Neural cell (in vitro differentiated cells): ENCODE measurements at regions not wholly inside any gene's neighbourhood (a gene's known extent, or its start where the extent isn't known, plus 50 kb on each side); places are given as distances from the start of the nearest gene placed in this dataset.
A peak's percentile ranks its signal among the peaks of the same experiment; 100 is the strongest.

Source experiments
- REST ChIP-seq: IDR thresholded peaks from 2 replicates; pipeline ENCODE4 v1.6.1; 2012; ENCODE audit warnings: borderline replicate concordance
- TF ChIP-seq, protein P1 (sequence below): fragments of 450-650 bp; IDR thresholded peaks from 2 replicates; pipeline ENCODE4 v1.5.1; 2014; ENCODE audit warnings: antibody characterized with exemption, mild to moderate bottlenecking, moderate library complexity; ENCODE audit not compliant: poor library complexity, severe bottlenecking

DNA sequence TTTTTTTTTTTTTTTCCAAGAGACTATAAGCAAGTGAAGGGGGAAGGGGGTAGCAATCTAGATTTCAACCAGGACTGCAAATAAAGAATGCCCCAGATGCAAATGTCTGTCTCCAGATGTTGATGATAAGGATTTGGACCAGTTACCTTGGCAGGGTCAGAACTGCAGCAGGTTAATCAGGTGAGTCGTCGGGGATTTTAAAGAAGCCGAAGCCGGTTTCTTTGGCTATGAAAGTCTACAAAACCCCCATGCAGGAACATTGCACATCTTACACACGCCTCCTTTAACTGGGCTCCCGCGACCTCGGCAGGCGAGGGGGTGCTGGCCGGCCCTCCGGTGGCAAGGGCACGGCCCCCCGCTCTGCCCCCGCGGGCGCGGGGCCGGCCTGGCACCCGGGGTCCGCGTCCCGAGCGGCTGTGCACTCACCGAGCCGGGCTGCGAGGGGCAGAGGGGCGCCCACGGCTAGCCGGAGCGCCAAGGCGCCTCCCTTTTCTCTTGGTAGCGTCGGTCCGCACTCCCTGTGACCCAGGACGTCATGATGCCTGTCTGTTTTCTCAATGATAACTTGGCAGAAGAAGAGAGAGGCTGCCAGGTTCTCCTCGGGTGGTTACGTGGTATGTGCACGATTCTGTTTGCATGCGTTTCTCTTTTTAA lies 366.3 kb upstream of the ESRRG start:
- peak; percentile 14 for TF ChIP-seq REST
- TF ChIP-seq, protein P1, sequence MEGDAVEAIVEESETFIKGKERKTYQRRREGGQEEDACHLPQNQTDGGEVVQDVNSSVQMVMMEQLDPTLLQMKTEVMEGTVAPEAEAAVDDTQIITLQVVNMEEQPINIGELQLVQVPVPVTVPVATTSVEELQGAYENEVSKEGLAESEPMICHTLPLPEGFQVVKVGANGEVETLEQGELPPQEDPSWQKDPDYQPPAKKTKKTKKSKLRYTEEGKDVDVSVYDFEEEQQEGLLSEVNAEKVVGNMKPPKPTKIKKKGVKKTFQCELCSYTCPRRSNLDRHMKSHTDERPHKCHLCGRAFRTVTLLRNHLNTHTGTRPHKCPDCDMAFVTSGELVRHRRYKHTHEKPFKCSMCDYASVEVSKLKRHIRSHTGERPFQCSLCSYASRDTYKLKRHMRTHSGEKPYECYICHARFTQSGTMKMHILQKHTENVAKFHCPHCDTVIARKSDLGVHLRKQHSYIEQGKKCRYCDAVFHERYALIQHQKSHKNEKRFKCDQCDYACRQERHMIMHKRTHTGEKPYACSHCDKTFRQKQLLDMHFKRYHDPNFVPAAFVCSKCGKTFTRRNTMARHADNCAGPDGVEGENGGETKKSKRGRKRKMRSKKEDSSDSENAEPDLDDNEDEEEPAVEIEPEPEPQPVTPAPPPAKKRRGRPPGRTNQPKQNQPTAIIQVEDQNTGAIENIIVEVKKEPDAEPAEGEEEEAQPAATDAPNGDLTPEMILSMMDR: no peak
